DMS 273 (cell line): ENCODE measurements at regions not wholly inside any gene's neighbourhood (a gene's known extent, or its start where the extent isn't known, plus 50 kb on each side); places are given as distances from the start of the nearest gene placed in this dataset.
"Not testable (repeated sequence)": the region's sequence is repeated elsewhere in the genome, so short reads cannot be mapped to it uniquely, and the experiment has no call there.

Source experiments
- DNase-seq: peaks from one replicate; lab custom pipeline; 2025; ENCODE audit not compliant: unreplicated experiment; lab: John Stamatoyannopoulos, UW

- no peak for DNase-seq
Measured at GRCh38 chr5:122665051-122665450, 109.8 kb upstream of the SNX2 start.

- DNase-seq = no peak
Measured at GRCh38 chr5:122668552-122668951, 106.3 kb upstream of the SNX2 start.

DNA sequence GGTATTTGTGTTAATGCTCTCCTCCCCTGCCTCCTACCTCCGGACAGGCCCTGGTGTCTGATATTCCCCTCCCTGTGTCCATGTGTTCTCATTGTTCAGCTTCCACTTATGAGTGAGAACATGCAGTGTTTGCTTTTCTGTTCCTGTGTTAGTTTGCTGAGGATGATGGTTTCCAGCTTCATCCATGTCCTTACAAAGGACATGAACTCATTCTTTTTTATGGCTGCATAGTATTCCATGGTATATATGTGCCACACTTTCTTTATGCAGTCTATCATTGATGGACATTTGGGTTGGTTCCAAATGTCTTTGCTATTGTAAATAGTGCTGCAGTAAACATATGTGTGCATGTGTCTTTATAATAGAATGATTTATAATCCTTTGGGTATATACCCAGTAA lies 105.2 kb upstream of the SNX2 start:
- DNase-seq = not testable (repeated sequence)

DNA sequence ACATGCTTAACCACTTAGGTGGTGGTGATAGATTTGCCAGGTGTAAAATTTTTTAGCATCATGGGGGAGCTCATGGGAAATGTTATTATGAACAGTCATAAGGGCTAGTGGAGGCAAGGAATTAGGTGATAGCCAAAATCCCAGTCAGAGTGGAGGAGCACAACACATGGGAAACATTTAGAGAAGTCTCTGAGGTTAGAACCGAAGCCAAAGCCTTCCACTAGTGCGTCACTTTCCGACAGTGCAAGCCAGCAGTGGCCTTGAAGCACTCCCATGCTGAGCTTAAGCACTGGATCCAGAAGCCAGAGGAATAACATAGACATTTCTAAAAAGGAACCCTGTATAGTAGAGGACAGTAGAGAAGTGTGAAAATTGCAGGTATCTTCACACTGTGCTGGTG lies 101.5 kb upstream of the SNX2 start:
- DNase-seq = no peak

GRCh38 chr5:122674385-122674784 lies 100.5 kb upstream of the SNX2 start:
- DNase-seq = no peak

GRCh38 chr5:122680623-122681350 lies 94.1 kb upstream of the SNX2 start:
- DNase-seq = no peak

GRCh38 chr5:122683631-122684030 lies 91.2 kb upstream of the SNX2 start:
- DNase-seq = no peak

- DNase-seq = peak; percentile 82
Measured at GRCh38 chr5:122690266-122690665, 84.6 kb upstream of the SNX2 start.

DNA sequence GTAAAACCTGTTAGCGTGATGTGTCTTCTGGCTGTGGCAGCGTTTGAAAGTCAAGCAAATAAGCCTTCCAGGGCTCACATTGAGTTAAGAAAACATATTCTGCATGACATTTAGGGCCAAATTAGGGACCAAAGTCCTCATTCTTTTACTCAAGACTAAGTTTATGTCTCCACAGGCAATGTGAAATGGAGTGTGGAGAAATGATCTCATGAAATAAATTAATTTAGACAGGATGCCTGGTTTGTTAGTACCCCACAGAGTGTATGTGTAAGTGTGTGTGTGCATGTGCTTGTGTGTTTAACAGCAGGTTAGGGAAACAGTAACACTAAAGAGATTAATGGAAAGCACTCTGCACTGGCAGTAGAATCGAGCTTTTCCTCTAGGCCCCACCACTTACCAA lies 82.9 kb upstream of the SNX2 start:
- DNase-seq = no peak

- DNase-seq = no peak
Measured at GRCh38 chr5:122693963-122694362, 80.9 kb upstream of the SNX2 start.

DNA sequence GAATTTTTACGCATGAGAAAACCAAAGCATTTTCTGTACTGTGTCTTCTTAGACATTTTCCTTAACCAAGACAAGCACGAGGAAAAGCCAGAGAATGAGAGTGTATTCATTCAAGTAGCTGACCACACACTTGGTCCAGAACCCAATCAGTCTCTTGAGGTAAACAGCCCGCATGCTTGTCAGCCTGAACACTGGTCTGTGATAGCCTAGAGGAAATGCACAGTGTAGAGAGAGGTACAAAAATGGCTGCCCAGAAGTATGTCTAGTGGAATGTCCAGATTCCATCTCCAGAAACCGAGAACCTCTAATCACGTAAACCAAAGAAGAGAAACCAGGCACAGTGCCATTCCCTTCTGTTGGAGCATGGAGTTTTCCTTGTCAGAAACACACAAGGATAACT lies 80.0 kb upstream of the SNX2 start:
- no peak for DNase-seq

DNA sequence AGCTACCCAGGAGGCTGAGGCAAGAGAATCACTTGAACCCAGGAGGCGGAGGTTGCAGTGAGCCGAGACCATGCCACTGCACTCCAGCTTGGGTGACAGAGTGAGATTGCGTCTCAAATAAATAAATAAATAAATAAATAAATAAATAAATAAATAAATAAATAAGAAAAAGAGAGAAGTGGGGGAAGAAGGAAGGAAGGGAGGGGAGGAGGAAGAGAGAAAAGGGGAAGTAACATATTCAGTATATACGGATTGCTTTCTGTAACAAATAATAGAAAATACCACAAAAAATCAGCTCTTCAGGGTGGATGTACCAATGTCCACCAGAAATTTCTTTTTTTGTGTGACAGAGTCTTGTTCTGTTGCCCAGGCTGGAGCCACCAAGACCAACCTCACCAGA lies 78.1 kb upstream of the SNX2 start:
- DNase-seq = not testable (repeated sequence)

DNA sequence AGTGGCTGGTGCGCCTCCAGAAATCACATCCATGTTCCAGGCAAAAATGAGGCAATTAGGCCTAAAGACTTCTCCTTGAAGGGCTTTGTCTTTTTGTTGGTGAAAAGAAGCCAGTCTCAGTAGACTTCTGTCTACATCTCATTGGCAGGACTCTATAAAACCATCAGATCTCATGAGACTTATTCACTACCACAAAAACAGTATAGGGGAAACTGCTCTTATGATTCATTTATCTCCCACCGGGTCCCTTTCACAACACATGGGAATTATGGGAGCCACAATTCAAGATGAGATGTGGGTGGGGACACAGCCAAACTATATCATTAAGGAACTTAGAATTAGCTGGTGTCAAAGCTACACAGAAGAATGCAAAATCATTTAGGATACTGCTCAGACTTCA lies 77.7 kb upstream of the SNX2 start:
- no peak for DNase-seq

- DNase-seq = no peak
Measured at GRCh38 chr5:122699201-122699600, 75.7 kb upstream of the SNX2 start.

GRCh38 chr5:122701640-122702523 lies 73.0 kb upstream of the SNX2 start:
- no peak for DNase-seq

GRCh38 chr5:122702524-122702875 lies 72.4 kb upstream of the SNX2 start:
- no peak for DNase-seq

- DNase-seq = no peak
Measured at GRCh38 chr5:122703203-122703602, 71.7 kb upstream of the SNX2 start.

GRCh38 chr5:122704247-122705036 lies 70.4 kb upstream of the SNX2 start:
- DNase-seq = peak; percentile 75

DNA sequence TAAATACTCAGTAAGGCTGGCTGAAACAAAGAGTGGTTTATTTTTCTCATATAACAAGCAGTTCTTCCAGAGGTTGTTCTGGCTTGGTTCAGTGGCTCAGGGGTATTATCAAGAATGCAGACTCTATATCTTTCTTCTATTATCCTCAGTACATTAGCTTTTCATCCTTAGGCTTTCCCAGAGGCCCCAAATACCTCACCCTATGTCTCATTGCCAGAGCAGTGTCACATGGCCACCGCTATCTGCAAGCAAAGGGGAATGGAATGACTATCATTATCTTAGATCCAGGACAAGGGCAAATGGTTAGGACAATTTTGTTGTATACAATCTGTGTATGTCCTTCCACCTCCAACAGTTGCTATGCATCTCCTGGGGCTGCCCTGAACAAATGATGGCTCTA lies 69.0 kb upstream of the SNX2 start:
- DNase-seq = no peak

DNA sequence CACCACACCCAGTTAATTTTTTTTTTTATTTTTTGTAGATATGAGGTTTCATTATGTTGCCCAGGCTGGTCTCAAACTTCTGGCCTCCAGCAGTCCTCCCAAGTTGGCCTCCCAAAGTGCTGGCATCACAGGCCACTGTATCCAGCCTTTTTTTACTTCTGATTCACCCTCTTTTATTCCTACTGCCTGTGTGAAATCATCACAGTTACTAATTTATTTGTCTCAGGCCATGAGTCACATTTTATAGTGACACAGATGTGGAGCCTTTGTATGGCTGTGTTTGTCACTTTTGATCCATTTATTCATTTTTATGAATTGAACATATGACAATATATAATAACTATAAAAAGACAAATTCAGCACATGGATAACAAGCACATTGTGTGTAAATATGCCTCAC lies 67.1 kb upstream of the SNX2 start:
- DNase-seq = no peak

DNA sequence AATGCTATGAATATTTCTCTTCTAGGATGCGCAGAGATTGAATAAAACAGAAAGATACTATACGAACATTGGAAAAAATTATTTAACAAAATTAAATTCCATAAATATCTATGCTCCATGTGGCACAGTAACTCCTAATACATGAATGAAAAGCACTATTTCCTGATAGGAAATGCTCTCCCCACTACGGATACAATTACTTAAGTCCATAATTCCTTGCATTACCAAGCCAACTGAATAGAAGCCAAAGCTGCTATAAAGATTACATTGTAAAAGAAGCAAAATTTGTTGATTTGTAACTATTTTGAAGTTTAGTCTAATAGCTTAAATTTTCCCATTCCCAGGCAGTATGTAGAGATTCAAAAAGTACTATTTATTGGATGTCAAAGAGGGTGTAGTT lies 61.8 kb upstream of the SNX2 start:
- DNase-seq = no peak

DNA sequence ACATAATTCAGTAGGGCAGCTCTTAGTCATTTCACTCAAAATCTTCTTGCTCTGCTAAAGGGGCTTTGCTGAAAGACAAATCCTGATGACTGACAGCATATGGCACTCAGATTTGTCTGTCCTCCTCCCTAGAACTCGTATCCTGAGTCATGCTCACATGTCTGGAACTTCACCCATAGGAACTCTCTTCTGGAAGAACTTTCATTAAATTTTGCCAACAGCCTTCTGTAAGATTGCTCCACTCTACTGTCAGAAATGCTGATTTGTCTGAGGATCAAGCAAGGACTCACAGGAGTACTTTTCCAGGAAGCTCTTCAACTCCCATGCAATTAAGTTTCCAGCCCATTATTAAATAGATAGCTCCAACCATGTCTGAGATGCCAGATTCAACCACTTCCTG lies 59.8 kb upstream of the SNX2 start:
- no peak for DNase-seq
